BLaER1 treated with 17β-estradiol and CSF1 and Interleukin-3, amounts not matched to agents 10 nM and 100 nM (cell line): ENCODE measurements at regions not wholly inside any gene's neighbourhood (a gene's known extent, or its start where the extent isn't known, plus 50 kb on each side); places are given as distances from the start of the nearest gene placed in this dataset.

Experiments used
- H3K27ac ChIP-seq, 11 experiments: shearing (Covaris generic); formaldehyde crosslinking; 2 replicates each; pipeline ENCODE4 v1.8.1; 2022
- H3K27me3 ChIP-seq, 11 experiments: shearing (Covaris generic); formaldehyde crosslinking; 2 replicates each; pipeline ENCODE4 v1.8.1; 2022
- H3K36me3 ChIP-seq, 11 experiments: shearing (Covaris generic); formaldehyde crosslinking; 2 replicates each; pipeline ENCODE4 v1.8.1; 2022
- H3K4me1 ChIP-seq, 10 experiments: shearing (Covaris generic); formaldehyde crosslinking; 2 replicates each; pipeline ENCODE4 v1.8.1; 2022
- H3K4me2 ChIP-seq, 11 experiments: shearing (Covaris generic); formaldehyde crosslinking; 2 replicates each; pipeline ENCODE4 v1.8.1; 2022
- H3K4me3 ChIP-seq, 10 experiments: shearing (Covaris generic); formaldehyde crosslinking; 2 replicates each; pipeline ENCODE4 v1.8.1; 2022
- H3K9ac ChIP-seq, 11 experiments: shearing (Covaris generic); formaldehyde crosslinking; 2 replicates each; pipeline ENCODE4 v1.8.1; 2022
- H3K9me3 ChIP-seq, 11 experiments: shearing (Covaris generic); formaldehyde crosslinking; replicated peaks in 1 of 11; 2 replicates each; pipeline ENCODE4 v1.8.1; 2022
- H4K20me1 ChIP-seq, 11 experiments: shearing (Covaris generic); formaldehyde crosslinking; 2 replicates each; pipeline ENCODE4 v1.8.1; 2022
- Cebpa-rat ChIP-seq, 11 experiments: shearing (Covaris generic); IDR thresholded peaks; 2 replicates each; pipeline ENCODE4 v1.8.1; 2022

DNA sequence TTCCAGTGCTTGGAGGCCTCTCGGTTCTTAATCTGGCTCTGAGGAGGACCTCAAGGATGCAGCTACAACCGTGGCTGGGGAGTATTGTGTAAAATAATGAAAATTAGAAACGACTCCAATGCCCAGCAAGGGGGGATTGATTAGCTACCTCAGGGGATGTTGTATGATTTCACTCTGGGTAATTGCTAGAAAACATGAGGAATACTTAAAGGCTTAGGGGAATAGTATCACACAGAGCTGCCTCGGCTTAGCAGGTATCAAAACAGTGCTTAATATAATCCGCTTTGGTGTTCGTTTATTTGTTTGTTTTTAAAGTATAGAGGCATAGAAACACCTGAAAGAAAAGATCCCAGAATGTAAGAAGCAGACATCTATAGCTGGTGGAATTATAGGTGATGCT is 102.5 kb downstream of the INHBB start:
- TF ChIP-seq Cebpa-rat (IDR thresholded peaks at IDR 0.05): no peak
- peaks cover 0 to under 1% (median 0%) of the 10 kb centered on the region in 11 experiments; a peak in 2 of 22 replicates for H3K9me3 ChIP-seq
- peaks cover 4 to 11% (median 7%) of the 10 kb centered on the region in 11 experiments for H3K27me3 ChIP-seq

DNA sequence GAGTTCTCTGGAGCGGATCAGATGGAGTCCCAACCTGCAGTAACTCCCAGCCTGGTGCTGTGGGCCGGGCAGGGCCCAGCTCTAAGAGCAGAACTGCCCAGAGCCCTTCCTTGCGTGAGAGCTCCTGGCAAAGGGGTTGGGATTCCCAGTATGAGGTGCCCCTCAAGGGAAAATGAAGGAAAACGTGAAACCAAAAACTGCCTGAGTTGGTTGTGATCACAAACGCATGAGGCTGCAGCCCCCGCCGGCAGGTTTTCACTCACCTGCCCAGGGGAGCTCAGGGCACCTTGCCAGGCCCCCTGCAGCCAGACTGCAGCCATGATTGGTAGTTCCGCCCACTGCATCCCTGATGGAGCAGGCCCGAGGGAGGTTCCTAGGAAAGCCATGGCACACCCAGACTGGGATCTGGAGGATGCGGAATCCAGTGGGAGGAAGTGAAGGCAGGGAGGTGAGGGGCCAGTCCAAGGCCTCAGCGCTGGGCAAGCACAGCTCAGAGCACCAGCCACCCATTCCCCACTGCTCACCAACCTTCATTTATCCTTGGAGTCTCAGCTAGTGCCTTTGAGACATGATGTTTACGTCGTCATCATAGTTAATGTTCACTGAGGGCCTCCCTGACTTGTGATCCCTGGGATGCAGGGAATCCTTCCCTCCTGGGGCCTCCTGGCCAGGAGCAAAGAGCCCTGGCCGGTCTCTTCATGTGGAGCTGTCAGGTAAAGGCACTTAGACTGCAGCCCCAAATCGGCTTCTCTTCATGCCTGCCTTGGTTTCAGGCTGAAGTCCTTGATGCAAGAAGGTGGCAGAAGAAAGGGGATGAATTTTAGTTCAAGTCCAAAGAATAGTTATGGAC is 103.2 kb downstream of the INHBB start:
- H3K4me2 ChIP-seq: no peak overlapping the region
- no peak for TF ChIP-seq Cebpa-rat (IDR thresholded peaks at IDR 0.05)
- H3K9ac ChIP-seq: no peak overlapping the region
- H3K36me3 ChIP-seq: no peaks in the 10 kb centered on the region
- peaks cover 0 to 11% (median 7%) of the 10 kb centered on the region in 10 experiments; a peak in 11 of 20 replicates for H3K4me1 ChIP-seq
- no peaks in the 10 kb centered on the region for H3K9me3 ChIP-seq
- no peak overlapping the region for H3K27ac ChIP-seq
- H3K27me3 ChIP-seq: peaks cover 0 to 3% (median under 1%) of the 10 kb centered on the region in 11 experiments; a peak in 6 of 22 replicates
- no peak overlapping the region for H3K4me3 ChIP-seq
- H4K20me1 ChIP-seq: no peaks in the 10 kb centered on the region

More for the DNA sequence above, 102.5 kb downstream of the INHBB start:
- Histone ChIP-seq H3K4me2 (no peak overlapping the region), H3K27ac (no peak overlapping the region), H3K36me3 (no peaks in the 10 kb centered on the region), H4K20me1 (no peaks in the 10 kb centered on the region), H3K4me1 (peaks cover 0 to 11% (median 7%) of the 10 kb centered on the region in 10 experiments; a peak in 11 of 20 replicates), H3K9ac (no peak overlapping the region), H3K4me3 (no peak overlapping the region)

GRCh38 chr2:120450196-120450820 is 104.4 kb downstream of the INHBB start:
- H3K36me3 ChIP-seq: no peaks in the 10 kb centered on the region

GRCh38 chr2:120451334-120451733 is 105.4 kb downstream of the INHBB start:
- Histone ChIP-seq H3K4me1 (peaks cover 0 to 2% (median under 1%) of the 10 kb centered on the region in 10 experiments; a peak in 8 of 20 replicates), H3K4me2 (no peak overlapping the region), H3K36me3 (no peaks in the 10 kb centered on the region), H3K9me3 (no peaks in the 10 kb centered on the region; a peak in 1 of 22 replicates), H3K27ac (no peak overlapping the region), H3K9ac (no peak overlapping the region), H4K20me1 (no peaks in the 10 kb centered on the region), H3K4me3 (no peak overlapping the region), H3K27me3 (no peaks in the 10 kb centered on the region)
- no peak for TF ChIP-seq Cebpa-rat (IDR thresholded peaks at IDR 0.05)

More at GRCh38 chr2:120450196-120450820, 104.4 kb downstream of the INHBB start:
- H3K27ac ChIP-seq: no peak overlapping the region
- no peak overlapping the region for H3K9ac ChIP-seq
- no peaks in the 10 kb centered on the region for H4K20me1 ChIP-seq
- TF ChIP-seq Cebpa-rat (IDR thresholded peaks at IDR 0.05): no peak
- no peaks in the 10 kb centered on the region for H3K9me3 ChIP-seq
- no peaks in the 10 kb centered on the region for H3K27me3 ChIP-seq
- no peak overlapping the region for H3K4me2 ChIP-seq
- no peak overlapping the region for H3K4me3 ChIP-seq
- peaks cover 0 to 11% (median 7%) of the 10 kb centered on the region in 10 experiments; a peak in 11 of 20 replicates for H3K4me1 ChIP-seq

DNA sequence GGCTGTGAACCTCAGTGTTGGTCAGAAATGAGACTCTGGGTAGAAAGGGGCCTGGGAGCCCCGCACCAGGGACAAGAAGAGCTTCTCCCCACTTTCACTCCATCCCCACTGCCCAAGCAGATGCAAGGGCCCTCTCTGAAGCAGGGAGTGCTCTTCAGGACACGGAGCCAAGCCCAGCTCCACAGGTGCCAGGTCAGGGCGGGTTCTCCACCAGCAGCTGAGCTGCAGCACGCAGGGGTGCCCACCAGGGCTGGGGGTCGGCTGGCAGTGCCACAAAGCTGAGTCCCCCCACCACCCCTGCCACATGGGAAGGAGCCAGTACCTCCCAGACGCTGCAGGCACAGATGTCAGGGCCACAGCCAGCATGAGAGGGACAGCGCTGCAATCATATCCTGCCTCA is 106.2 kb downstream of the INHBB start:
- Histone ChIP-seq H4K20me1 (no peaks in the 10 kb centered on the region), H3K27me3 (no peaks in the 10 kb centered on the region), H3K9ac (no peak overlapping the region), H3K4me2 (no peak overlapping the region), H3K36me3 (no peaks in the 10 kb centered on the region), H3K4me1 (no peaks in the 10 kb centered on the region), H3K9me3 (peaks cover 5 to 8% (median 7%) of the 10 kb centered on the region in 11 experiments; a peak in 21 of 22 replicates), H3K4me3 (no peak overlapping the region), H3K27ac (no peak overlapping the region)
- no peak for TF ChIP-seq Cebpa-rat (IDR thresholded peaks at IDR 0.05)

DNA sequence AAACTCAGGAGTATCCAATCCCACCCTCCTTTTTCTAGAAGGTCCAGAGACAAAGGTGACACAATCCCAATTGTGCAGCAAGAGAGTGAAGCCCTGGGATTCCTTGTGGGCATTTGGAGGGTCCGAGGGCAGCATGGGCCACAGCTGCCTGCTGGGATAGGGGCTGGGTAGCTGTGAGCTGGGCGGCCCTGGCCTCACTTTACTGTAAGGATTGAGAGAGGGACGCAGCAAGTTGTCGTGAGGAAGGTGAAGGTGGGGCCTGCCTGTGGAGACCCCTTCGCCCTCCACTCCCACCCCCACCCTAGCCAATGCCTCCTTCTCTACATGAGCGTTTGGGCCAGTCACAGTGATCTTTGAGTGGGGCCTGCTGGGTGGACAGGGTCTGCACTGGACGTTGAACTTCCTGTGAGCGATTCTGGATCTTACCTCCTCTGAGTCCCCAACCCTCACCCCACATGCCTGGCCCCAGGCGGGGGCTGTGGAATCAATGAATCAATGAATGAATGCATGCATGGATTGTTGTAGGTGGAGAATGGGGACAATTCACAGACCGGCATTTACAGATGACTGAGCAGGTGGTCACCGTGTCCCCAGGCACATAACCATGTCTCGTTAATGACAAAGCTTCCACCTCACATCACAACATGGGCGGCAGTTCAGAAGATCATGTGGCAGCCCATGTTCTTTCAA is 107.2 kb downstream of the INHBB start:
- H3K9ac ChIP-seq: no peak overlapping the region
- H3K27me3 ChIP-seq: no peaks in the 10 kb centered on the region
- no peak for TF ChIP-seq Cebpa-rat (IDR thresholded peaks at IDR 0.05)
- H3K36me3 ChIP-seq: no peaks in the 10 kb centered on the region
- peaks cover 14 to 17% (median 16%) of the 10 kb centered on the region in 11 experiments for H3K9me3 ChIP-seq
- no peak overlapping the region for H3K4me2 ChIP-seq
- no peak overlapping the region for H3K27ac ChIP-seq
- no peaks in the 10 kb centered on the region for H3K4me1 ChIP-seq
- no peaks in the 10 kb centered on the region for H4K20me1 ChIP-seq
- H3K4me3 ChIP-seq: no peak overlapping the region

- H3K27ac ChIP-seq: no peak overlapping the region
- no peaks in the 10 kb centered on the region for H3K27me3 ChIP-seq
- H3K9ac ChIP-seq: no peak overlapping the region
- H3K36me3 ChIP-seq: no peaks in the 10 kb centered on the region
- H4K20me1 ChIP-seq: no peaks in the 10 kb centered on the region
- no peak for TF ChIP-seq Cebpa-rat (IDR thresholded peaks at IDR 0.05)
- peaks cover 18 to 23% (median 21%) of the 10 kb centered on the region in 11 experiments for H3K9me3 ChIP-seq
- H3K4me1 ChIP-seq: no peaks in the 10 kb centered on the region
- no peak overlapping the region for H3K4me3 ChIP-seq
- H3K4me2 ChIP-seq: no peak overlapping the region
Measured at GRCh38 chr2:120453635-120453998, 107.7 kb downstream of the INHBB start.

- no peak overlapping the region for H3K4me2 ChIP-seq
- H3K9ac ChIP-seq: no peak overlapping the region
- no peak overlapping the region for H3K27ac ChIP-seq
- H3K4me1 ChIP-seq: no peaks in the 10 kb centered on the region
- no peaks in the 10 kb centered on the region for H3K36me3 ChIP-seq
- no peaks in the 10 kb centered on the region for H4K20me1 ChIP-seq
- no peaks in the 10 kb centered on the region for H3K27me3 ChIP-seq
- H3K4me3 ChIP-seq: no peak overlapping the region
- peaks cover 27 to 35% (median 33%) of the 10 kb centered on the region in 11 experiments for H3K9me3 ChIP-seq
- TF ChIP-seq Cebpa-rat (IDR thresholded peaks at IDR 0.05): no peak
Measured at GRCh38 chr2:120454654-120455385, 108.9 kb downstream of the INHBB start.
